Activated CD8-positive, alpha-beta T cell treated with anti-CD3 and anti-CD28 coated beads, Interleukin-2, amount 10 ng/mL, durations not matched to agents 7 days and 5 days (primary cell): ENCODE measurements at regions not wholly inside any gene's neighbourhood (a gene's known extent, or its start where the extent isn't known, plus 50 kb on each side); places are given as distances from the start of the nearest gene placed in this dataset.
"Not testable (repeated sequence)": the region's sequence is repeated elsewhere in the genome, so short reads cannot be mapped to it uniquely, and the experiment has no call there.

Experiments
- ATAC-seq: fragments of 150-1000 bp; cut with Tn5 transposase; one replicate; pipeline ENCODE4 v1.10.0; 2021; ENCODE audit warnings: moderate library complexity
- CTCF ChIA-PET: fragments of 350-600 bp; sonication (Branson Sonifier 250); formaldehyde crosslinking; loops from one replicate; lab custom pipeline; 2021; ENCODE audit warnings: antibody characterized with exemption; lab: Charles Lee
- POLR2A ChIA-PET: fragments of 350-600 bp; sonication (Branson Sonifier 250); formaldehyde crosslinking; loops from one replicate; lab custom pipeline; 2021; ENCODE audit warnings: antibody characterized with exemption; lab: Charles Lee
- DNase-seq: peaks from one replicate; pipeline ENCODE4 v3.0.0-alpha.2; 2020
- H3K27ac Mint-ChIP-seq: one replicate; pipeline ENCODE4 v1.8.0; 2021; ENCODE audit warnings: mild to moderate bottlenecking, mixed read lengths
- H3K27me3 Mint-ChIP-seq: one replicate; pipeline ENCODE4 v1.8.0; 2021; ENCODE audit warnings: low read depth, mixed read lengths
- H3K36me3 Mint-ChIP-seq: one replicate; pipeline ENCODE4 v1.8.0; 2021; ENCODE audit warnings: low read depth, mixed read lengths
- H3K4me1 Mint-ChIP-seq: one replicate; pipeline ENCODE4 v1.8.0; 2021; ENCODE audit warnings: low read depth, mixed read lengths
- H3K4me3 Mint-ChIP-seq: one replicate; pipeline ENCODE4 v1.8.0; 2021; ENCODE audit warnings: mild to moderate bottlenecking, mixed read lengths
- H3K9me3 Mint-ChIP-seq: one replicate; pipeline ENCODE4 v1.8.0; 2022; ENCODE audit warnings: mixed read lengths; ENCODE audit not compliant: insufficient read depth

- ATAC-seq, POLR2A ChIA-PET, H3K36me3 Mint-ChIP-seq: not testable (repeated sequence)
Observed at GRCh38 chr4:10388146-10388545, 69.1 kb downstream of the ZNF518B start.

DNA sequence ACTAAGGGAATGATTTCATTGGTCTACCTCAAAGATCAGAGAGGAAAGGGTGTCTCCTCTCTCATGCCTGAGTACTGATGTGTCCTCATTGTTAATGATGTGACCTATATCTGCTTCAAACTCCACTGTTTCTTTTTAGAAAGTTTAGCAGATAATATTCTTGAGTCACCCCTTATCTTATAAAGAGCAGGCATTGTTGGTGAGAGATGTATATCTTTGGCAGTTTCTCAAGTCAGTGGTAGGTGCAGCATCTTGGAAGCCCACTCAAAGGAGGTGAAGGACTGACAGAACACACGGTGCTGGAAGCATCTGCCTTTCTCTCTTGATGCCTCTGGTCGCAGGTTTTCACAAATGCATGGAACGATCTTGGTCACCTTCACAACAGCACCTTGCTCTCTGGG is 71.2 kb downstream of the ZNF518B start:
- H3K4me1 Mint-ChIP-seq, result no peaks in the 10 kb centered on the region
- DNase-seq (no peak), ATAC-seq (no peak)
- ChIA-PET CTCF (no interaction called here), POLR2A (no interaction called here)
- peaks cover 18% of the 10 kb centered on the region for H3K27me3 Mint-ChIP-seq
- no peak overlapping the region for H3K4me3 Mint-ChIP-seq
- no peak overlapping the region for H3K27ac Mint-ChIP-seq
- no peaks in the 10 kb centered on the region for H3K9me3 Mint-ChIP-seq
- H3K36me3 Mint-ChIP-seq, result no peaks in the 10 kb centered on the region

More at GRCh38 chr4:10388146-10388545, 69.1 kb downstream of the ZNF518B start:
- H3K27me3 Mint-ChIP-seq, result peaks cover 17% of the 10 kb centered on the region
- H3K4me1 Mint-ChIP-seq, DNase-seq, H3K27ac Mint-ChIP-seq, H3K4me3 Mint-ChIP-seq, H3K9me3 Mint-ChIP-seq: not testable (repeated sequence)
- CTCF ChIA-PET, result interaction anchor here (0.7 to 1.8 kb wide), 2 partner anchors 16 to 52 kb away, joined by 3 to 5 read pairs; no protein-coding TSS in a partner anchor

DNA sequence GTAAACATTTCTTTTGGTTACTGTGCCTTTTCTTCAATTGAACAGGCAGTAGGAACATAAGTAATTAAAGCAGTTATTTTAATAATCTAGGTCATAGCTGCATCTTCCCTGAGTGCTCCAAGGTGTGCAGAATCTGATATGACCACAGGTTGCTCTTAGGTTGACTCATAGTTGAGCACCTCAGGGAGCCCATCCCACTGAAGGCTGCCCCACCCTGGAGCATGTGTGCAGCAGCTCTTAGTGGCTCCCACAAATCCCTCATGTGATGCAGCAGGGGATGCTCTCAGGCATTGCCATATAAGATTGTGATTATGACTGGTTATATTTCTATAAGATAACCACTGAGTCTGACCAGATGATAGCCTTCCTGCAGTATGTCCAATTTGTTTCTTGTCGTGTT is 72.3 kb downstream of the ZNF518B start:
- peaks cover 9% of the 10 kb centered on the region for H3K27me3 Mint-ChIP-seq
- no peak overlapping the region for H3K27ac Mint-ChIP-seq
- no peak overlapping the region for H3K4me3 Mint-ChIP-seq
- H3K36me3 Mint-ChIP-seq, result no peaks in the 10 kb centered on the region
- CTCF ChIA-PET, result no interaction called here
- DNase-seq (no peak), ATAC-seq (no peak)
- POLR2A ChIA-PET, result no interaction called here
- no peaks in the 10 kb centered on the region for H3K4me1 Mint-ChIP-seq
- H3K9me3 Mint-ChIP-seq, result no peaks in the 10 kb centered on the region

GRCh38 chr4:10383417-10383816 is 73.8 kb downstream of the ZNF518B start:
- ChIA-PET POLR2A (no interaction called here), CTCF (no interaction called here)
- Mint-ChIP-seq H3K27me3 (peaks cover 9% of the 10 kb centered on the region), H3K27ac (no peak overlapping the region), H3K4me3 (no peak overlapping the region), H3K36me3 (no peaks in the 10 kb centered on the region), H3K4me1 (no peaks in the 10 kb centered on the region), H3K9me3 (no peaks in the 10 kb centered on the region)
- no peak for DNase-seq
- no peak for ATAC-seq

DNA sequence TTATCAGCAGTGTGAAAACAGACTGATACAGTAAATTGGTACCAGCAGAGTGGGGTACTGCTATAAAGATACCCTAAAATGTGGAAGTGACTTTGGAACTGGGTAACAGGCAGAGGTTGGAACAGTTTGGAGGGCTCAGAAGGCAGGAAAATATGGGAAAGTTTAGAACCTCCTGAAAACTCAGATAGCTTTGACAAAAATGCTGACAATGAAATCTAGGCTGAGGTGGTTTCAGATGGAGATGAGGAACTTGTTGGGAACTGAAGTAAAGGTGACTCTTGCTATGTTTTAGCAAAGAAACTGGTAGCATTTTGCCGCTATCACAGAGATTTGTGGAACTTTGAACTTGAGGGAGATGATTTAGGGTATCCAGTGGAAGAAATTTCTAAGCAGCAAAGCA is 75.1 kb downstream of the ZNF518B start:
- H3K27me3 Mint-ChIP-seq, H3K4me3 Mint-ChIP-seq, H3K36me3 Mint-ChIP-seq, H3K27ac Mint-ChIP-seq, CTCF ChIA-PET, DNase-seq, ATAC-seq, H3K9me3 Mint-ChIP-seq, POLR2A ChIA-PET, H3K4me1 Mint-ChIP-seq: not testable (repeated sequence)

- POLR2A ChIA-PET, result no interaction called here
- ATAC-seq, result no peak
- no peaks in the 10 kb centered on the region for H3K4me1 Mint-ChIP-seq
- CTCF ChIA-PET, result no interaction called here
- no peak overlapping the region for H3K27ac Mint-ChIP-seq
- DNase-seq, result no peak
- H3K4me3 Mint-ChIP-seq, result no peak overlapping the region
- H3K27me3 Mint-ChIP-seq, result peaks cover 9% of the 10 kb centered on the region
- no peaks in the 10 kb centered on the region for H3K9me3 Mint-ChIP-seq
- H3K36me3 Mint-ChIP-seq, result no peaks in the 10 kb centered on the region
Observed at GRCh38 chr4:10381146-10381545, 76.1 kb downstream of the ZNF518B start.

DNA sequence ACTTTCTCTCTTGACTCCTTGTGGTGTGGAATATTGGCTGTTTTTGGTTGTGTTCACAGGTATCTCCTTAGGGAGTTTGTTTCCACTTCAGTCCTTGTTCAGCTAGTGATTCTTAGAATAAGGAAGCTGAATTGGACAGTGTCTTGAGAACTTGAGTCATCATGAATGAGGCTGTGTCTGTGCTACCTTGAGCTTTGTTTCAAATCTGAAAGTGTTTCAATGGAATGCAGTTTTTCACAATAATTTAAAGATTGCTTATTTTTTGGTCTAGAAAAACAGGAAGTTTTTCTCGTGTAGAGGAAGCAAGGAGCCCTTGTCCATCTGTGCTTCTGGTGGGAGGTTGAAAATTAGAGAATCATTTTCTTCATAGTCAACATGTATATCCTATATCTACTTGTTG is 76.5 kb downstream of the ZNF518B start:
- no peaks in the 10 kb centered on the region for H3K36me3 Mint-ChIP-seq
- CTCF ChIA-PET, result no interaction called here
- H3K27ac Mint-ChIP-seq, result no peak overlapping the region
- DNase-seq (no peak), ATAC-seq (no peak)
- H3K4me3 Mint-ChIP-seq, result no peak overlapping the region
- POLR2A ChIA-PET, result no interaction called here
- H3K27me3 Mint-ChIP-seq, result peaks cover 9% of the 10 kb centered on the region
- no peaks in the 10 kb centered on the region for H3K9me3 Mint-ChIP-seq
- H3K4me1 Mint-ChIP-seq, result no peaks in the 10 kb centered on the region

- no peaks in the 10 kb centered on the region for H3K9me3 Mint-ChIP-seq
- no peak overlapping the region for H3K27ac Mint-ChIP-seq
- ChIA-PET POLR2A (no interaction called here), CTCF (interaction anchor here (0.7 kb wide), 1 partner anchor 89 kb away, joined by 3 read pairs; no protein-coding TSS in a partner anchor)
- H3K4me1 Mint-ChIP-seq, result no peaks in the 10 kb centered on the region
- H3K27me3 Mint-ChIP-seq, result peaks cover 3% of the 10 kb centered on the region
- DNase-seq, result no peak
- no peak for ATAC-seq
- H3K36me3 Mint-ChIP-seq, result no peaks in the 10 kb centered on the region
- no peak overlapping the region for H3K4me3 Mint-ChIP-seq
Observed at GRCh38 chr4:10371869-10372471, 85.3 kb downstream of the ZNF518B start.

- no peaks in the 10 kb centered on the region for H3K4me1 Mint-ChIP-seq
- no peak overlapping the region for H3K4me3 Mint-ChIP-seq
- no peaks in the 10 kb centered on the region for H3K36me3 Mint-ChIP-seq
- ChIA-PET POLR2A (no interaction called here), CTCF (interaction anchor here (0.7 kb wide), 1 partner anchor 90 kb away, joined by 3 read pairs; no protein-coding TSS in a partner anchor)
- ATAC-seq (no peak), DNase-seq (no peak)
- peaks cover 3% of the 10 kb centered on the region for H3K27me3 Mint-ChIP-seq
- no peak overlapping the region for H3K27ac Mint-ChIP-seq
- no peaks in the 10 kb centered on the region for H3K9me3 Mint-ChIP-seq
Observed at GRCh38 chr4:10371121-10371520, 86.1 kb downstream of the ZNF518B start.

DNA sequence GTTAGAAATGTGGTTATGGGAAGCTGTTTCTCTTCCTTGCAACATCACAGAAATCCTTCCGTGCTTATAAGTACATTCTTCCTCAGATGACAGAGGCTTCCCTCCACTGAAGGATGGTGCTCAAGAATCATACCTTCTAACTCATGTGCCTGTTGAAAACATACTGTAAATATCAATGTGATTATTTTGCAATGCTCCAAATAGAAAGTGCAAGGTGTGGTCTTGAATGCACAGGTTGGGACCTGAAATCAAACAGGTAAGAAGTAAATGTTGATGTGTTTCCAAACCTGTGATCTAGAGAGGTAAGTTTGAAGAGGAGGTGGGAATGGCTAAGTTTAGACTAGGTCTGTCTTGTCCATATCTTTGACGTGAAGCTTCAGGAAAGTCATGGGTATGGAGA is 87.7 kb downstream of the ZNF518B start:
- Mint-ChIP-seq H3K36me3 (no peaks in the 10 kb centered on the region), H3K27me3 (peaks cover 3% of the 10 kb centered on the region), H3K4me1 (no peaks in the 10 kb centered on the region), H3K4me3 (no peak overlapping the region), H3K9me3 (no peaks in the 10 kb centered on the region), H3K27ac (no peak overlapping the region)
- DNase-seq, result no peak
- CTCF ChIA-PET, result no interaction called here
- ATAC-seq, result no peak
- POLR2A ChIA-PET, result no interaction called here

DNA sequence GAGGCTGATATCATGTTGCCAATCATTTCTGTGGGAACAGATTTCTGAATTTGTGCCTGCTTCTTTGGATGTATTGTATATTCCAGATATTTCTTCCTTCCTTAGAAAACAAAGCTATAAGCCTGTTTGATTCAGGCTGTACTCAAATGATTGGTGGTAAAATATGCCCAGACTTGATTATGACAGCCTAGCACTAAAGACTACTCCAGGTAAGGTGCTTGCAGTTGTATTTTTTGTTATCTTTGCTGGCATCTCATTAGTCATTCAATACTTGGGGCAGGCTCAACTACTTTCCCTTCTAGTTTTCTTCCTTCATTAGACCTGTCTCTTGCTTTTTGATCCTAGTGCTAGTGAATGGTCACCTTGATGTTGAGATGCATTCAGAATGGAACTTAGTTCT is 90.6 kb downstream of the ZNF518B start:
- no peaks in the 10 kb centered on the region for H3K4me1 Mint-ChIP-seq
- no peak overlapping the region for H3K4me3 Mint-ChIP-seq
- ChIA-PET POLR2A (no interaction called here), CTCF (no interaction called here)
- no peak for DNase-seq
- H3K36me3 Mint-ChIP-seq, result no peaks in the 10 kb centered on the region
- H3K27me3 Mint-ChIP-seq, result peaks cover 3% of the 10 kb centered on the region
- no peaks in the 10 kb centered on the region for H3K9me3 Mint-ChIP-seq
- H3K27ac Mint-ChIP-seq, result no peak overlapping the region
- no peak for ATAC-seq

DNA sequence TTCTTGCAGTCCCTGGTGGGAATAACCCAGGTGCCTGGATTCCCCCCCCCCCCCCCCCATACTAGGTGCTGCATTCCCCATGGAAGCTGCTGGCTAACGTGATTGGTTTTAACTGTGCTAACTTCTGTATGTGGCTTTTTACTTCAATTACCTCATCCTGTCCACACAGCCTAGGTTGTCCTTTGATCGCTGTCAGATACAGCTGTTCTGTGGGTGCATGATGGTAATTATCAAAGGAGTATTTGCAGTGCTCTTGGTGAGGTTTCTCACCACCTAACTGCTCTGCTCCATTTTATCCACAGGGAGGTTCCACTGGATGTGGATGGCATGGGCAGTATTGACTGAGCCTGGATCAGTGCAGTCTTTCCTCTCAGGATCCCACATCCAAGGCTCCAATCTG is 93.0 kb downstream of the ZNF518B start:
- POLR2A ChIA-PET, result no interaction called here
- Mint-ChIP-seq H3K27ac (no peak overlapping the region), H3K27me3 (peaks cover 3% of the 10 kb centered on the region), H3K36me3 (no peaks in the 10 kb centered on the region), H3K4me3 (no peak overlapping the region), H3K9me3 (no peaks in the 10 kb centered on the region), H3K4me1 (no peaks in the 10 kb centered on the region)
- no peak for ATAC-seq
- DNase-seq, result no peak
- CTCF ChIA-PET, result no interaction called here

DNA sequence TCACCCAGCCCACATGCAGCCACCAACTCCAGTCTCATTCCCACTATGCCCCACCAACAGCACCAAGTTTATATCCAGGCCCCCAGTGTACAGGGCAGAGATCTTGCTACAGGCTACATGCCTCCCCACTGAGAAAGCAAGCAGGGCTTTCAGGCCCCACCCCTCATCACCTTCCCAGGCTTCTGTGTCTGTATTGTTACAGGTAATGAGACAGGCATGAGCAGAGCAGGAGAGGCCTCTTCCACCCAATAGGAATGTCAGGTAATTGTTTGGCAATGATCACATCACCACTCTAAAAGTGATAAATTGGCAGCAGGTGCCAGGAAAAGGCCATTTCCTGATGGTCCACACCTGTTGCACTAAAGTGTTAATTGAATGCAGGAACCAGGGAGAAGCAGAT is 102.5 kb downstream of the ZNF518B start:
- no peak overlapping the region for H3K27ac Mint-ChIP-seq

More for the DNA sequence above, 102.5 kb downstream of the ZNF518B start:
- POLR2A ChIA-PET, result no interaction called here
- H3K36me3 Mint-ChIP-seq, result no peaks in the 10 kb centered on the region
- CTCF ChIA-PET, result interaction anchor here (1.3 kb wide), 1 partner anchor 106 kb away, joined by 3 read pairs; no protein-coding TSS in a partner anchor
- no peak overlapping the region for H3K4me3 Mint-ChIP-seq
- peaks cover 15% of the 10 kb centered on the region for H3K27me3 Mint-ChIP-seq
- DNase-seq (no peak), ATAC-seq (no peak)
- H3K9me3 Mint-ChIP-seq, result no peaks in the 10 kb centered on the region
- no peaks in the 10 kb centered on the region for H3K4me1 Mint-ChIP-seq
